Sigmoid colon (tissue), 4 donors: ENCODE measurements at regions not wholly inside any gene's neighbourhood (a gene's known extent, or its start where the extent isn't known, plus 50 kb on each side); places are given as distances from the start of the nearest gene placed in this dataset.

Source experiments
- CTCF ChIP-seq, 4 experiments: fragments of 450-650 bp in 3 of 4; fragments of 200-600 bp in 1 of 4; IDR thresholded peaks; one replicate each; pipeline ENCODE4 v1.5.1; 2016 to 2019; ENCODE audit warnings: antibody characterized with exemption in 4 of 4, mild to moderate bottlenecking in 3 of 4, moderate library complexity in 2 of 4
- EP300 ChIP-seq, 4 donors: sonication (generic); formaldehyde crosslinking; IDR thresholded peaks; one replicate each; pipeline ENCODE4 v1.6.1; 2017; ENCODE audit warnings: antibody characterized with exemption in 4 of 4
- POLR2A ChIP-seq, 2 donors: fragments of 450-650 bp; IDR thresholded peaks; one replicate each; pipeline ENCODE4 v1.6.1; 2016; ENCODE audit warnings: antibody characterized with exemption in 2 of 2, mild to moderate bottlenecking in 2 of 2, moderate library complexity in 2 of 2
- POLR2AphosphoS5 ChIP-seq, 4 donors: sonication (generic); formaldehyde crosslinking; IDR thresholded peaks; one replicate each; pipeline ENCODE4 v1.6.1; 2017; ENCODE audit warnings: antibody characterized with exemption in 4 of 4

DNA sequence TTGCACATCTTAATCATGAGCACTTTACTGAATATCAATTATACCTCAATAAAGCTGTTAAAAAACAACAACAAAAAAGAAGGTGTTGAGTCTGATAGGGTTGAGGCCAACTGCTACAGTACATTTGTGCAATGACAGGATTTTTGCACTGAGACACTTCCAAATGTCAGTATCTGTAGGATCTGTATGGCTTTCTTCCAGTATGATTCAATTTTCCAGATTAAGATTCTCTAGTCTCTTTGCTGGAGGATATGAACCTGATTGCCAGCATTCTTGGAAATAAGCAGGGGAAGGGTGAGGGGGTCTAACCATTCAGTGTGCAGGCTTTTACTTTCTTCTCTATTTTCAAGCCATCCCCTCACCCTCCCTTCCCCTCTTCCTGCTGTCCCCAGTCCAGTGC, 85.1 kb downstream of the SEMA4F start:
- TF ChIP-seq CTCF (IDR thresholded peaks at IDR 0.05) (no peak), POLR2A (IDR thresholded peaks at IDR 0.05) (no peak), EP300 (IDR thresholded peaks at IDR 0.05) (no peak), POLR2AphosphoS5 (IDR thresholded peaks at IDR 0.05) (no peak)
